Activated CD4-positive, alpha-beta memory T cell treated with anti-CD3 and anti-CD28 coated beads, Interleukin-2, amount 10 ng/mL, durations not matched to agents 7 days and 5 days (primary cell): ENCODE measurements at regions not wholly inside any gene's neighbourhood (a gene's known extent, or its start where the extent isn't known, plus 50 kb on each side); places are given as distances from the start of the nearest gene placed in this dataset.

Experiments
- CTCF ChIA-PET: fragments of 350-600 bp; sonication (Branson Sonifier 250); formaldehyde crosslinking; loops from one replicate; lab custom pipeline; 2021; ENCODE audit warnings: antibody characterized with exemption, inconsistent platforms; lab: Charles Lee
- POLR2A ChIA-PET: fragments of 350-600 bp; sonication (Branson Sonifier 250); formaldehyde crosslinking; loops from one replicate; lab custom pipeline; 2021; ENCODE audit warnings: antibody characterized with exemption; lab: Charles Lee
- DNase-seq: peaks from one replicate; pipeline ENCODE4 v3.0.0-alpha.2; 2020
- H3K27ac Mint-ChIP-seq: one replicate; pipeline ENCODE4 v1.8.0; 2021; ENCODE audit warnings: mild to moderate bottlenecking, mixed read lengths
- H3K27me3 Mint-ChIP-seq: one replicate; pipeline ENCODE4 v1.8.0; 2021; ENCODE audit warnings: mixed read lengths
- H3K36me3 Mint-ChIP-seq: one replicate; pipeline ENCODE4 v1.8.0; 2021; ENCODE audit warnings: low read depth, mixed read lengths
- H3K4me1 Mint-ChIP-seq: one replicate; pipeline ENCODE4 v1.8.0; 2021; ENCODE audit warnings: mixed read lengths
- H3K4me3 Mint-ChIP-seq: one replicate; pipeline ENCODE4 v1.8.0; 2021; ENCODE audit warnings: mild to moderate bottlenecking, mixed read lengths
- H3K9me3 Mint-ChIP-seq: one replicate; pipeline ENCODE4 v1.8.0; 2021; ENCODE audit warnings: mixed read lengths

DNA sequence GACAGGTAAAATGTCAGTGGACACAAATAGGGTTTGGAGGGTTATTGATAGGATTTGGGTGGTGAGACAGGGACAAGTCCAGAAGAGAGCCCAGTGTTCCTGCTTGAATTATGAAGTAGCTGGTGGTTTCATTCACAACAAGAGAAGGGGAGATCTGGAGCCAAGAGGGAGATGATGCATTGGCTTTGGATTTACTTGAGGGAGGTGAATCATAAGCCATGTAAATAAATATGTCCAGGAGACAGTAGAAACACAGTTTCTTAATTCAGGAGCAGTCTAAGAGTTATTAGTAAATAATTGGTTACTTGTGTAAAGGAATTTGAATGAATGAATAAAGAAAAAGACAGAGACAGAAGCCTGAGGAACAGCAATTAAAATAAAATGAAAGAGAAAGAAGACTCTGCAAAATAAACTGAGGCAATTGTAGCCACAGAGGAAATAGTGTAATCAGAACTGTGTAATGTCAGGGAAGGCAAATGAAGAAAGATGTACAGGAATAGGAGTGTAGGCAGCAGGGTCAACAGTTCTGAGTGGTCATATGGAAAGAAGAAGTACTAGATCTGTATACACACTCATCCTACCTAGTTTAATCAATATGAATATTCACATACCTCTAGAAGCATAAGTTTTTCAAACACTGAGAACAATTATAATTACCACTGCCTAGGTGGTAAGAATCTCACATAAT, 50.2 kb upstream of the CXCL8 start:
- ChIA-PET POLR2A (no interaction called here), CTCF (no interaction called here)
- H3K4me1 Mint-ChIP-seq = no peaks in the 10 kb centered on the region
- H3K4me3 Mint-ChIP-seq = no peak overlapping the region
- DNase-seq = no peak
- no peaks in the 10 kb centered on the region for H3K36me3 Mint-ChIP-seq
- H3K27me3 Mint-ChIP-seq = peaks cover 2% of the 10 kb centered on the region
- H3K9me3 Mint-ChIP-seq = no peaks in the 10 kb centered on the region
- no peak overlapping the region for H3K27ac Mint-ChIP-seq
